HG02763 (cell line): ENCODE measurements at regions not wholly inside any gene's neighbourhood (a gene's known extent, or its start where the extent isn't known, plus 50 kb on each side); places are given as distances from the start of the nearest gene placed in this dataset.
"Not testable (repeated sequence)": the region's sequence is repeated elsewhere in the genome, so short reads cannot be mapped to it uniquely, and the experiment has no call there.

Source experiments
- ATAC-seq: cut with Tn5 transposase; IDR thresholded peaks from one replicate; pipeline ENCODE4 v1.9.1; 2021; ENCODE audit warnings: mild to moderate bottlenecking, moderate library complexity; ENCODE audit not compliant: unreplicated experiment

DNA sequence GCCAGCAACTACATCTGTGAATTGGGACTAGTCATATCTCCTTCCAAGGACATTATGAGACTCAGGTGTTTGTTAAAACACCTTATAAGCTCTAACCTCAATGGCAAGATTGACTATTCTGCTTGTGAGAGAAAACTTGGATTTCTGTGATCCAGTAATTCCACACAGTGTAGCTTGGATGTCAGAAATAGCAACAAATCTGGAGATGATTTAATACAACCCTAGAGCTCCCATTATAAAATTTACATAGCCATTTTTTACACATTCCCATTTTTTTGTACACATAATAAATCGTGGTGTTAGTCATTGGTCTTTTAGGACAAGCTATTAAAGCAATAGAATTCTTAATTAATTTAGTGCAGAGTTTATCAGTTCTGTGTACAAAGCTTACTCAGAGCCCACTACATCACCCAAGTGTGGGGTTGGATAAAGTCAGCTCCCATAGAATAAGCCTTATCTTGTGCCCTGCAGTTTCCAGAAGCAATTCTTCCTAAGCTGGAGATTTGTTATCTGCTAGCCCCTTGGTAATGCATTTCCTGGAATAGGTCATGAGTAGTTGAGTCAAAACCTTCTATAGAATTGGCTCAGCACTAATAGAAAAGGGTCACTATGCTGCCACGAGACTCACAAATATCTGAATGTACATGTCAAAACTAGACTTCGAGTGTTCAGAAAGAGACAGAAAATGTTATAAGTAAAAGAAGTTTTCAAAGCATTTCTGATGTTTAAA, 434.0 kb upstream of the RUNX1 start:
- no peak for ATAC-seq

GRCh38 chr21:35482096-35482495, 433.0 kb upstream of the RUNX1 start:
- ATAC-seq, result no peak

- no peak for ATAC-seq
Measured at GRCh38 chr21:35481005-35481404, 431.9 kb upstream of the RUNX1 start.

- ATAC-seq, result no peak
Measured at GRCh38 chr21:35479529-35479928, 430.4 kb upstream of the RUNX1 start.

DNA sequence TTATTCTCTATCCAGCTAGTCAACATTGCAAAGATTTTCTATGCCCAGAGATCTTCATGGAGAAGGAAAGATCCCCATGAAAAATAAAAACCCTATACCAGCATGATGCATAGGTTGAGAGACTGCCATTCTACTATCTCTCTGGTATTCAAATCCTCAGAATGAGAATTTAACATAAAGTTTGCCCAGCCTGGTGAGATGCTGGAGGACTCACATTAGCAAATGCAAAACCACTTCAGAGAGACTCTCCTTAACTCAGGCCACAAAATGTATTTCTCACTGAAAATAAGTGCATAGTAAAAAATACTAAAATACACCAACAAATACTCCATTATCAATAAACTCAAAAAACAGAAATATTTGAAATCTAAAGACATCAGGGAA, 430.0 kb upstream of the RUNX1 start:
- ATAC-seq, result no peak

DNA sequence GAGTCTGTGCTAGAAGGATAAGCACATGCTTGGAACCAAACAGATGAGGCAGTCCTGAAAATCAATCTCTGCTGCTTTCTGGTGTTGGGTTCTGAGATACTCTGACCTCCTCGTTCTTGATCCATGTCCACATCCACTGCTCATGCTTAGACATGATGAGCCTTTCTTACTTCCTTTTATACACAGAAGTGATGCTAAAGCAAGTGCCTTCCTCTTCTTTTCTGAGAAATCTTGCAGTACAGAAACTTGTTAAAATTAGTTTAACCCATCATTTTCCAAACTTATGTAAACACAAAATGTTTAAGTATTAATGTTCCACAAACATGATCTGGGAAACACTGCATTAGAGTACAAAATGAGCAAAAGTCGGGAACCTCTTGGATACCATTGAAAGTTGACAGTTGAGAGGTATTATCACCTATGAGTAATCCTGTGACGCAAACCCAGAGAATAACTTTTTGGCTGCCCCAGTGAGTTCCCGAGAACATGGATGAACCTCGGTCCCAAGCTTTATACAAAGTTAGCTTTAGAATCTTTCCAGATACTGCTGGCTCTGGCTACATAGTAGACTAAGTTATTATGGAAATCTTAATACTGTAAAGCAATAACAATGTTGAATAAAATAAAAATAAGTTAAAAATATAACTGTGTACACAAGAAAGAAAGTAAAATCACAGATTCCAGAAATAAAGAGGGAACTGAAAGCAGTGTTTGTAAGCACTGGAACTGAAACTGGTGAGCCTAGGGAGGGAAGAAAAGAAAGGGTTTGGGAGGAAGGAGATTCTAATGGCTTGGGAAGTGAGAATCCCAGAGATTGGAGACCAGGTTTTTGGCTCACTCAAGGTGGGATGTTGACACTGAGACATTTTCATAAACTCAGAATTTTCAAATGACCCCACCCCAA, 429.3 kb upstream of the RUNX1 start:
- ATAC-seq, result no peak

- no peak for ATAC-seq
Measured at GRCh38 chr21:35477622-35478021, 428.5 kb upstream of the RUNX1 start.

GRCh38 chr21:35476621-35477395, 427.7 kb upstream of the RUNX1 start:
- ATAC-seq, result no peak

- no peak for ATAC-seq
Measured at GRCh38 chr21:35475762-35476161, 426.7 kb upstream of the RUNX1 start.

- no peak for ATAC-seq
Measured at GRCh38 chr21:35475009-35475408, 425.9 kb upstream of the RUNX1 start.

GRCh38 chr21:35473496-35473895, 424.4 kb upstream of the RUNX1 start:
- no peak for ATAC-seq

DNA sequence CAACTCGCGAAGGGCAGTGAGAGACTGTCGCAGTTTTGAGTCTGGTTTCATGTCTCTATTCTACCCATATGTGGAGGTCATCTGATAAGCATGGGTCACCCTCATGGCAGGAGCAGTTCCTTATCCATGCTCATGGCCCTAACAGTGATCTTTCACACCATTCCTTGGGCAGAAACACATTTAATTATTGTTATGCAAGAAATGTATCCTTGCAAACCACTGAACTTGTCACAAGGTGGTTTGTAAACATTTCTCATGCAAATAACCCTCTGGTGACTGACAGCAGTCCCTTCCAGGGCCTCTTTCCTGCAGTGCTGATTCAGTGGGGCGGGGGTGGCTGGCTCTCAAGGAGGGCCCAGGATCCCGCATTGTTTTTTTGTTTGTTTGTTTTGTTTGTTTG, 421.4 kb upstream of the RUNX1 start:
- no peak for ATAC-seq

GRCh38 chr21:35469498-35469897, 420.4 kb upstream of the RUNX1 start:
- no peak for ATAC-seq

DNA sequence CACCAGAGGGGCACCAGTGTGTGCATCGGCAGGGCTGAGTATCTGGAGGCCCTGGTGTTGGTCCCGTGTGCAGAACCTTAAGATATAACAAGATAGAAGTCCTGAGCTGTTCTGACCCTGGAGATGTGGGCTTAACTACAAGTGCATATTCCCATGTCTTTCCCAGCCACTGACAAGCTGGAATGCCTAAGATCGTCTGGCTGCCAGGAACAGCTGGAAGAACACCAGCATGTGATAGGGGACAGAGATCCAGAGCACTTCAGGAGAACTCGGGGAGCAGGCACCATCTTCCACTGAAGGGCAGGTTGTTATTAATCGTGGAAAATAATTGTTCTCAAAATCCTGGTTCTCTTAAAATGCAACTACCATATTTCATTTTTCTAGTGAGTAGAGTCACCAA, 419.9 kb upstream of the RUNX1 start:
- ATAC-seq, result no peak

GRCh38 chr21:35467566-35467965, 418.5 kb upstream of the RUNX1 start:
- no peak for ATAC-seq

- ATAC-seq, result not testable (repeated sequence)
Measured at GRCh38 chr21:35466681-35467080, 417.6 kb upstream of the RUNX1 start.

GRCh38 chr21:35465741-35466140, 416.6 kb upstream of the RUNX1 start:
- no peak for ATAC-seq

GRCh38 chr21:35461700-35462099, 412.6 kb upstream of the RUNX1 start:
- no peak for ATAC-seq

DNA sequence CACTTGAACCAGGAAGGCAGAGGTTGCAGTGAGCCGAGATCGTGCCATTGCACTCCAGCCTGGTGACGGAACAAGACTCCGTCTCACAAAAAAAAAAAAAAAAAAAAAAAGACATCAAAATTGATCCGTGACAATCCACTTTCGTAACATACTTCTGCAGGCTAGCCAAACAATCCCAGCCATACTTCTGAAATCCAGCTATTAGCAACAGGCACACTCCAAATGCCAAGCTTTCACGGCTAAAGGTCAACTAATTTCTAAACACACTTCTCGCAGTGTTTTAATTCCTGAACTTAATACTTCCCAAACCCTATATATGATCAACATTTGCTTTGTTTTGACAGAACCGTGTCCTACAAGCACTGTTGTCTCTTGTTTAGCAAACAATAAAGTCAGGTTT, 411.3 kb upstream of the RUNX1 start:
- ATAC-seq, result no peak

DNA sequence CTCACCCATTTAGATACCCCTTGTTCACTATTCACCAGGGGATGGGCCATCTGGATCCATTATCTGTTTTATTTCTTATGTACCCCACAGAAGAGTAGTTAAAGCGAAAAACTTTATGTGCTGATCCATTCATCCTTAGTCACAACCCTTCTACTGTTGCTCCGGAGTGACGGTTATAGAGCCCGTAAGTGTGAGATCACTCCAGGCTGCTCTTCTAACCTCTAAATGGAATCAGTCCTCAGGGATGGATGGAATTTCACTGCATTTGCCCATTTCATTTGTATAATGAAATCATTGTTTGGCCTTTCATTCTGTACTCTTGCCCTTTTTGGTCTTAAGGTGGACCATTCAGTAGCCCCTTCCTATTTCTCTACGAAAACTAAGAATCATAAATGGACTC, 409.3 kb upstream of the RUNX1 start:
- no peak for ATAC-seq

DNA sequence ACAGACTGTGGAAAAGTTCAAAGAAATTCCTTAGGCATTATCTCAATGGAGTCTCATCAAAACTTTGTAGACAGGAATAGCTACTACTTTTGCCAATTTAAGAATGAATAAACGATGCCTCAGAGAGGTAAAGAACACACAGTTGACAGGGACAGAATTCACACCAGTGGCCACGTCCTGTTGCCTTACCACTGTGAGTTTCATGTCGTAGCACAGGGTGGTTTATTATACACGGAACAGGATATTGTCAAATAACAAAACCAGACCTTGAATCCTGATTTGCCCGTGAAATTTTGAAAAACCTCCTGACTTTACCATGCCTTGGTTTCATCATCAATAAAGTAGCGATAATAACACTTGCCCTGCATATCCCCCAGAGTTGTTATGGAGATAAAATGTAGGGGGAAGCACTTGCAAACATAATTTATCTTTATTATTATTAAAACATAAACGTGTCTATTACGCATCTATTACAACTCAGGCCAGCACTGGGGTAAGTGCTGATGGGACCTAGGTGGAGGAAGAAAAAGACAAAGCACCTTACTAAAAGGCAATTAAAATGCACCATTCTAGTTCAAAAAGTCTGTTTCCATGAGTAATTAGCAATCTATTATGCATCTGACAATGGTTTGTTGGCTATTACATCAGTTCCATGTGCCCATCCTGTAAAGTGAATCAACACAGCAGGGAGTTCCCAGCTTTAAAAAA, 408.1 kb upstream of the RUNX1 start:
- ATAC-seq, result no peak
